Chondrocyte (in vitro differentiated cells): ENCODE measurements at regions not wholly inside any gene's neighbourhood (a gene's known extent, or its start where the extent isn't known, plus 50 kb on each side); places are given as distances from the start of the nearest gene placed in this dataset.
"Not testable (repeated sequence)": the region's sequence is repeated elsewhere in the genome, so short reads cannot be mapped to it uniquely, and the experiment has no call there.

ENCODE experiments used
- DNase-seq: peaks from one replicate; pipeline ENCODE4 v3.0.0; 2021; ENCODE audit warnings: mixed read lengths, low spot score
- H3K27ac Mint-ChIP-seq: one replicate; pipeline ENCODE4 v1.8.0; 2021; ENCODE audit warnings: mild to moderate bottlenecking, moderate library complexity, mixed read lengths; ENCODE audit not compliant: unreplicated experiment
- H3K27me3 Mint-ChIP-seq: 2 replicates; pipeline ENCODE4 v1.8.0; 2021; ENCODE audit warnings: low read depth, mixed read lengths
- H3K36me3 Mint-ChIP-seq: 2 replicates; pipeline ENCODE4 v1.8.0; 2021; ENCODE audit warnings: low read depth, mixed read lengths
- H3K4me1 Mint-ChIP-seq: 2 replicates; pipeline ENCODE4 v1.8.0; 2021; ENCODE audit warnings: low read depth, mild to moderate bottlenecking, mixed read lengths
- H3K4me3 Mint-ChIP-seq: one replicate; pipeline ENCODE4 v1.8.0; 2021; ENCODE audit warnings: mild to moderate bottlenecking, moderate library complexity, mixed read lengths; ENCODE audit not compliant: unreplicated experiment
- H3K9me3 Mint-ChIP-seq: 2 replicates; pipeline ENCODE4 v1.8.0; 2021; ENCODE audit warnings: low read depth, mixed read lengths
- TF ChIP-seq, protein P1 (sequence below): fragments of 200-600 bp; sonication (generic); IDR thresholded peaks from 2 replicates; pipeline ENCODE4 v1.5.0; 2021; ENCODE audit warnings: antibody characterized with exemption, mild to moderate bottlenecking, moderate library complexity

- TF ChIP-seq, protein P1, sequence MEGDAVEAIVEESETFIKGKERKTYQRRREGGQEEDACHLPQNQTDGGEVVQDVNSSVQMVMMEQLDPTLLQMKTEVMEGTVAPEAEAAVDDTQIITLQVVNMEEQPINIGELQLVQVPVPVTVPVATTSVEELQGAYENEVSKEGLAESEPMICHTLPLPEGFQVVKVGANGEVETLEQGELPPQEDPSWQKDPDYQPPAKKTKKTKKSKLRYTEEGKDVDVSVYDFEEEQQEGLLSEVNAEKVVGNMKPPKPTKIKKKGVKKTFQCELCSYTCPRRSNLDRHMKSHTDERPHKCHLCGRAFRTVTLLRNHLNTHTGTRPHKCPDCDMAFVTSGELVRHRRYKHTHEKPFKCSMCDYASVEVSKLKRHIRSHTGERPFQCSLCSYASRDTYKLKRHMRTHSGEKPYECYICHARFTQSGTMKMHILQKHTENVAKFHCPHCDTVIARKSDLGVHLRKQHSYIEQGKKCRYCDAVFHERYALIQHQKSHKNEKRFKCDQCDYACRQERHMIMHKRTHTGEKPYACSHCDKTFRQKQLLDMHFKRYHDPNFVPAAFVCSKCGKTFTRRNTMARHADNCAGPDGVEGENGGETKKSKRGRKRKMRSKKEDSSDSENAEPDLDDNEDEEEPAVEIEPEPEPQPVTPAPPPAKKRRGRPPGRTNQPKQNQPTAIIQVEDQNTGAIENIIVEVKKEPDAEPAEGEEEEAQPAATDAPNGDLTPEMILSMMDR: no peak
- no peak overlapping the region for H3K4me3 Mint-ChIP-seq
- H3K36me3 Mint-ChIP-seq: no peaks in the 10 kb centered on the region
- no peaks in the 10 kb centered on the region for H3K27me3 Mint-ChIP-seq
- no peak overlapping the region for H3K27ac Mint-ChIP-seq
- H3K9me3 Mint-ChIP-seq: peaks cover 14% of the 10 kb centered on the region
- peaks cover 4% of the 10 kb centered on the region for H3K4me1 Mint-ChIP-seq
- no peak for DNase-seq
These were observed 117.8 kb upstream of the ENPP6 start for GRCh38 chr4:184335520-184335919.

DNA sequence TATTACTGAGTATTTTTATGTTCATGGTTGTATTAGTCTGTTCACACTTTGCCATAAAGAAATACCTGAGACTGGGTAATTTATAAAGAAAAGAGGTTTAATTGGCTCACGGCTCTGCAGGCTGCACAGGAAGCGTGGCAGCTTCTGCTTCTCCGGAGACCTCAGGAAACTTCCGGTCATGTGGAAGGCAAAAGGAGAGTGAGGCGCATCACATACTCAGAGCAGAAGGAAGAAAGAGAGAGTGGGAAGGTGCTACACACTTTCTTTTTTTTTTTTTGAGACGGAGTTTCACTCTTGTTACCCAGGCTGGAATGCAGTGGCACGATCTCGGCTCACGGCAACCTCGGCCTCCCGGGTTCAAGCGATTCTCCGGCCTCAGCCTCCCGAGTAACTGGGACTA is 115.8 kb upstream of the ENPP6 start:
- H3K27me3 Mint-ChIP-seq, H3K4me3 Mint-ChIP-seq, DNase-seq, H3K36me3 Mint-ChIP-seq, H3K4me1 Mint-ChIP-seq, H3K27ac Mint-ChIP-seq: not testable (repeated sequence)
- peaks cover 14% of the 10 kb centered on the region for H3K9me3 Mint-ChIP-seq

- Mint-ChIP-seq H3K4me1 (peaks cover 4% of the 10 kb centered on the region), H3K27ac (no peak overlapping the region), H3K27me3 (no peaks in the 10 kb centered on the region), H3K9me3 (no peaks in the 10 kb centered on the region), H3K4me3 (no peak overlapping the region), H3K36me3 (no peaks in the 10 kb centered on the region)
- no peak for DNase-seq
- TF ChIP-seq, protein P1: no peak
These were observed 113.8 kb upstream of the ENPP6 start for GRCh38 chr4:184331268-184331995.

GRCh38 chr4:184330517-184331094 is 112.9 kb upstream of the ENPP6 start:
- H3K4me3 Mint-ChIP-seq, H3K27ac Mint-ChIP-seq, DNase-seq, H3K9me3 Mint-ChIP-seq, H3K36me3 Mint-ChIP-seq, H3K4me1 Mint-ChIP-seq, H3K27me3 Mint-ChIP-seq: not testable (repeated sequence)

DNA sequence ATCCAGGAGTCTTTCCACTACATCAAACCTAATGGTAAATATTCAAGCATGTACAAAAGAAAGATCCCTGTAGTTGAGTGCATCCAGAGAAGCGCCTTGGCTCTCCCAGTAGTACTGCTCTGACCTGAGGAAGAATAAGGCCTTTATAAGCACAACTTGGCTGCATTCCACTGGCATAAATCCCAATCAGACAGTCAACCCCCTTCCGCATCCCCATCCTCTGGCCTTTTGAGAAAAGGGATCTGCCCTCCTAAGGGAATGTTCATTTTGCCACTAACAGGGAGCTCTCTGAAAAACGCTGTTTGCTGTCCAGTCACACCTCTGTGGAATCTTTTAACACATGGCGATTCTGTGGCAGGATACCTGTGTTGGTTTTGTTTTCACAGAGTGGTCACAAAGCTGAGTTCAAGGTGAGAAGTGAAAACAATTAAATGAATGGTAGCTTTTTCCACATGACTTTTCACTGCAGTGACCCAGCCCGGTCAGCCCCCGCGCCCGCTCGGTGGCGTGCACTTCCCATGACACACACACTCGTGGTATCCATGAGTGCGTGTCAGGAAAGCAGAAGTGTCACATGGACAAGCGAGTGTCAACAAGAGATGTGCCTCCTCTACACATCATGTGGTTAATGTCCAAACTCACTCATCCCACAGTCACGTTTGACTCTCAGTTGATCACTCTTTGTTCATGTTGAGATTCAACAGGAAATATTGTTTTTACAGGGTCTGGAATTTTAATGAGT is 112.2 kb upstream of the ENPP6 start:
- Mint-ChIP-seq H3K27ac (no peak overlapping the region), H3K4me1 (no peaks in the 10 kb centered on the region), H3K9me3 (no peaks in the 10 kb centered on the region), H3K36me3 (no peaks in the 10 kb centered on the region), H3K4me3 (no peak overlapping the region), H3K27me3 (no peaks in the 10 kb centered on the region)
- TF ChIP-seq, protein P1: no peak
- no peak for DNase-seq

GRCh38 chr4:184329235-184329634 is 111.6 kb upstream of the ENPP6 start:
- H3K4me3 Mint-ChIP-seq: no peak overlapping the region
- H3K27ac Mint-ChIP-seq: no peak overlapping the region
- TF ChIP-seq, protein P1: no peak
- no peak for DNase-seq
- H3K36me3 Mint-ChIP-seq: no peaks in the 10 kb centered on the region
- no peaks in the 10 kb centered on the region for H3K4me1 Mint-ChIP-seq
- H3K27me3 Mint-ChIP-seq: no peaks in the 10 kb centered on the region
- H3K9me3 Mint-ChIP-seq: no peaks in the 10 kb centered on the region
